Activated CD4-positive, alpha-beta memory T cell treated with anti-CD3 and anti-CD28 coated beads for 36 hours (primary cell): ENCODE measurements at regions not wholly inside any gene's neighbourhood (a gene's known extent, or its start where the extent isn't known, plus 50 kb on each side); places are given as distances from the start of the nearest gene placed in this dataset.

Source experiments
- CTCF ChIA-PET: fragments of 350-600 bp; sonication (Branson Sonifier 250); formaldehyde crosslinking; loops from one replicate; lab custom pipeline; 2021; ENCODE audit warnings: antibody characterized with exemption, inconsistent platforms; lab: Charles Lee
- POLR2A ChIA-PET: fragments of 350-600 bp; sonication (Branson Sonifier 250); formaldehyde crosslinking; loops from one replicate; lab custom pipeline; 2021; ENCODE audit warnings: antibody characterized with exemption; lab: Charles Lee
- DNase-seq: peaks from one replicate; pipeline ENCODE4 v3.0.0-alpha.2; 2020
- H3K27ac Mint-ChIP-seq: one replicate; pipeline ENCODE4 v1.8.0; 2021; ENCODE audit warnings: mixed read lengths
- H3K27me3 Mint-ChIP-seq: one replicate; pipeline ENCODE4 v1.8.0; 2021; ENCODE audit warnings: mixed read lengths
- H3K36me3 Mint-ChIP-seq: one replicate; pipeline ENCODE4 v1.8.0; 2021; ENCODE audit warnings: mixed read lengths
- H3K4me1 Mint-ChIP-seq: one replicate; pipeline ENCODE4 v1.8.0; 2021; ENCODE audit warnings: low read depth, mixed read lengths
- H3K4me3 Mint-ChIP-seq: one replicate; pipeline ENCODE4 v1.8.0; 2021; ENCODE audit warnings: mild to moderate bottlenecking, mixed read lengths
- H3K9me3 Mint-ChIP-seq: one replicate; pipeline ENCODE4 v1.8.0; 2021; ENCODE audit warnings: mixed read lengths
- intact Hi-C: fragments of 100-400 bp; cut with micrococcal nuclease; formaldehyde crosslinking; loops from one replicate; pipeline ENCODE4 v1.15.1; 2023

- Mint-ChIP-seq H3K9me3 (peaks cover 3% of the 10 kb centered on the region), H3K27me3 (no peaks in the 10 kb centered on the region), H3K4me3 (no peak overlapping the region), H3K4me1 (no peaks in the 10 kb centered on the region), H3K27ac (no peak overlapping the region), H3K36me3 (no peaks in the 10 kb centered on the region)
- CTCF ChIA-PET: no interaction called here
- POLR2A ChIA-PET: no interaction called here
- intact Hi-C loops: no loop called here
- no peak for DNase-seq
Measured at GRCh38 chr9:13621872-13622564, 342.5 kb upstream of the MPDZ start.

GRCh38 chr9:13616491-13617035 lies 337.1 kb upstream of the MPDZ start:
- ChIA-PET POLR2A (no interaction called here), CTCF (no interaction called here)
- Mint-ChIP-seq H3K27ac (no peak overlapping the region), H3K9me3 (peaks cover 3% of the 10 kb centered on the region), H3K4me1 (no peaks in the 10 kb centered on the region), H3K36me3 (no peaks in the 10 kb centered on the region), H3K27me3 (no peaks in the 10 kb centered on the region), H3K4me3 (no peak overlapping the region)
- no peak for DNase-seq
- intact Hi-C loops: no loop called here

GRCh38 chr9:13615660-13616490 lies 336.4 kb upstream of the MPDZ start:
- intact Hi-C loops: no loop called here
- no peak overlapping the region for H3K27ac Mint-ChIP-seq
- H3K27me3 Mint-ChIP-seq: no peaks in the 10 kb centered on the region
- ChIA-PET POLR2A (no interaction called here), CTCF (no interaction called here)
- H3K36me3 Mint-ChIP-seq: no peaks in the 10 kb centered on the region
- no peaks in the 10 kb centered on the region for H3K4me1 Mint-ChIP-seq
- peaks cover 5% of the 10 kb centered on the region for H3K9me3 Mint-ChIP-seq
- DNase-seq: no peak
- no peak overlapping the region for H3K4me3 Mint-ChIP-seq

GRCh38 chr9:13614060-13614459 lies 334.6 kb upstream of the MPDZ start:
- Mint-ChIP-seq H3K9me3 (peaks cover 2% of the 10 kb centered on the region), H3K27me3 (no peaks in the 10 kb centered on the region), H3K36me3 (no peaks in the 10 kb centered on the region), H3K4me1 (no peaks in the 10 kb centered on the region), H3K27ac (no peak overlapping the region), H3K4me3 (no peak overlapping the region)
- ChIA-PET POLR2A (no interaction called here), CTCF (no interaction called here)
- intact Hi-C loops: no loop called here
- DNase-seq: no peak

- Mint-ChIP-seq H3K9me3 (peaks cover 2% of the 10 kb centered on the region), H3K36me3 (no peaks in the 10 kb centered on the region), H3K27me3 (no peaks in the 10 kb centered on the region), H3K4me1 (no peaks in the 10 kb centered on the region), H3K27ac (no peak overlapping the region), H3K4me3 (no peak overlapping the region)
- intact Hi-C loops: no loop called here
- CTCF ChIA-PET: no interaction called here
- DNase-seq: no peak
- POLR2A ChIA-PET: no interaction called here
Measured at GRCh38 chr9:13613296-13613695, 333.8 kb upstream of the MPDZ start.

- peaks cover 9% of the 10 kb centered on the region for H3K9me3 Mint-ChIP-seq
- no peaks in the 10 kb centered on the region for H3K36me3 Mint-ChIP-seq
- CTCF ChIA-PET: no interaction called here
- H3K4me3 Mint-ChIP-seq: no peak overlapping the region
- DNase-seq: no peak
- POLR2A ChIA-PET: no interaction called here
- no peaks in the 10 kb centered on the region for H3K27me3 Mint-ChIP-seq
- intact Hi-C loops: loop anchor here (10.0 kb wide), 1 partner anchor 64 kb away; no protein-coding TSS in a partner anchor
- H3K4me1 Mint-ChIP-seq: no peaks in the 10 kb centered on the region
- no peak overlapping the region for H3K27ac Mint-ChIP-seq
Measured at GRCh38 chr9:13608451-13608850, 329.0 kb upstream of the MPDZ start.

GRCh38 chr9:13607481-13608441 lies 328.3 kb upstream of the MPDZ start:
- no peak for DNase-seq
- Mint-ChIP-seq H3K27me3 (no peaks in the 10 kb centered on the region), H3K27ac (no peak overlapping the region), H3K4me1 (no peaks in the 10 kb centered on the region), H3K9me3 (peaks cover 12% of the 10 kb centered on the region), H3K36me3 (no peaks in the 10 kb centered on the region), H3K4me3 (no peak overlapping the region)
- intact Hi-C loops: loop anchor here (10.0 kb wide), 1 partner anchor 63 kb away; no protein-coding TSS in a partner anchor
- ChIA-PET POLR2A (no interaction called here), CTCF (no interaction called here)

- Mint-ChIP-seq H3K27ac (no peak overlapping the region), H3K9me3 (peaks cover 15% of the 10 kb centered on the region), H3K27me3 (no peaks in the 10 kb centered on the region), H3K36me3 (no peaks in the 10 kb centered on the region), H3K4me1 (no peaks in the 10 kb centered on the region), H3K4me3 (no peak overlapping the region)
- POLR2A ChIA-PET: no interaction called here
- DNase-seq: no peak
- intact Hi-C loops: loop anchor here (10.0 kb wide), 1 partner anchor 62 kb away; no protein-coding TSS in a partner anchor
- CTCF ChIA-PET: no interaction called here
Measured at GRCh38 chr9:13606586-13606985, 327.1 kb upstream of the MPDZ start.

- H3K9me3 Mint-ChIP-seq: peaks cover 13% of the 10 kb centered on the region
- no peaks in the 10 kb centered on the region for H3K27me3 Mint-ChIP-seq
- H3K36me3 Mint-ChIP-seq: no peaks in the 10 kb centered on the region
- no peaks in the 10 kb centered on the region for H3K4me1 Mint-ChIP-seq
- intact Hi-C loops: loop anchor here (10.0 kb wide), 1 partner anchor 59 kb away; no protein-coding TSS in a partner anchor
- H3K27ac Mint-ChIP-seq: no peak overlapping the region
- ChIA-PET CTCF (no interaction called here), POLR2A (no interaction called here)
- H3K4me3 Mint-ChIP-seq: no peak overlapping the region
- no peak for DNase-seq
Measured at GRCh38 chr9:13603921-13604320, 324.4 kb upstream of the MPDZ start.

- Mint-ChIP-seq H3K4me1 (no peaks in the 10 kb centered on the region), H3K4me3 (no peak overlapping the region), H3K36me3 (no peaks in the 10 kb centered on the region), H3K27me3 (no peaks in the 10 kb centered on the region), H3K9me3 (peaks cover 8% of the 10 kb centered on the region), H3K27ac (no peak overlapping the region)
- no peak for DNase-seq
- CTCF ChIA-PET: no interaction called here
- intact Hi-C loops: no loop called here
- POLR2A ChIA-PET: no interaction called here
Measured at GRCh38 chr9:13598738-13599137, 319.2 kb upstream of the MPDZ start.

- ChIA-PET CTCF (no interaction called here), POLR2A (no interaction called here)
- no peaks in the 10 kb centered on the region for H3K36me3 Mint-ChIP-seq
- H3K4me1 Mint-ChIP-seq: no peaks in the 10 kb centered on the region
- intact Hi-C loops: no loop called here
- DNase-seq: no peak
- H3K4me3 Mint-ChIP-seq: no peak overlapping the region
- no peaks in the 10 kb centered on the region for H3K27me3 Mint-ChIP-seq
- no peak overlapping the region for H3K27ac Mint-ChIP-seq
- H3K9me3 Mint-ChIP-seq: peaks cover 5% of the 10 kb centered on the region
Measured at GRCh38 chr9:13597427-13597826, 317.9 kb upstream of the MPDZ start.

GRCh38 chr9:13597004-13597403 lies 317.5 kb upstream of the MPDZ start:
- no peak for DNase-seq
- Mint-ChIP-seq H3K4me3 (no peak overlapping the region), H3K9me3 (peaks cover 5% of the 10 kb centered on the region), H3K27me3 (no peaks in the 10 kb centered on the region), H3K36me3 (no peaks in the 10 kb centered on the region), H3K4me1 (no peaks in the 10 kb centered on the region), H3K27ac (no peak overlapping the region)
- CTCF ChIA-PET: no interaction called here
- POLR2A ChIA-PET: no interaction called here
- intact Hi-C loops: no loop called here
